ENCODE measurements at regions not wholly inside any gene's neighbourhood (a gene's known extent, or its start where the extent isn't known, plus 50 kb on each side); places are given as distances from the start of the nearest gene placed in this dataset.

GRCh38 chrX:46209768-46210167 is 335.5 kb downstream of the ZNF674 start:
- Histone ChIP-seq H2AFZ (ENCODE audit: low read depth, low read length) (no peak overlapping the region), H3K27ac (ENCODE audit: low read length) (no peak overlapping the region), H3K9ac (ENCODE audit: low read depth, low read length) (no peak overlapping the region), H3K27me3 (ENCODE audit: insufficient read depth, low read length, poor library complexity) (no peaks in the 10 kb centered on the region), H3K4me3 (ENCODE audit: low read depth in 1 of 2, low read length in 2 of 2) (no peak overlapping the region), H3K79me2 (ENCODE audit: insufficient read depth, low read length) (no peaks in the 10 kb centered on the region), H3K9me3 (ENCODE audit: insufficient read depth, low read length, severe bottlenecking) (no peaks in the 10 kb centered on the region), H3K36me3 (ENCODE audit: insufficient read depth, low read length) (no peaks in the 10 kb centered on the region), H3K4me1 (ENCODE audit: insufficient read depth, low read length) (peaks cover 28% of the 10 kb centered on the region), H3K4me2 (ENCODE audit: insufficient read depth, low read length) (no peak overlapping the region), H4K20me1 (ENCODE audit: insufficient read depth, low read length) (no peaks in the 10 kb centered on the region)
- DNase-seq (no peak), ATAC-seq (ENCODE audit: insufficient read depth, low read depth) (no peak)
- TF ChIP-seq, protein P1, sequence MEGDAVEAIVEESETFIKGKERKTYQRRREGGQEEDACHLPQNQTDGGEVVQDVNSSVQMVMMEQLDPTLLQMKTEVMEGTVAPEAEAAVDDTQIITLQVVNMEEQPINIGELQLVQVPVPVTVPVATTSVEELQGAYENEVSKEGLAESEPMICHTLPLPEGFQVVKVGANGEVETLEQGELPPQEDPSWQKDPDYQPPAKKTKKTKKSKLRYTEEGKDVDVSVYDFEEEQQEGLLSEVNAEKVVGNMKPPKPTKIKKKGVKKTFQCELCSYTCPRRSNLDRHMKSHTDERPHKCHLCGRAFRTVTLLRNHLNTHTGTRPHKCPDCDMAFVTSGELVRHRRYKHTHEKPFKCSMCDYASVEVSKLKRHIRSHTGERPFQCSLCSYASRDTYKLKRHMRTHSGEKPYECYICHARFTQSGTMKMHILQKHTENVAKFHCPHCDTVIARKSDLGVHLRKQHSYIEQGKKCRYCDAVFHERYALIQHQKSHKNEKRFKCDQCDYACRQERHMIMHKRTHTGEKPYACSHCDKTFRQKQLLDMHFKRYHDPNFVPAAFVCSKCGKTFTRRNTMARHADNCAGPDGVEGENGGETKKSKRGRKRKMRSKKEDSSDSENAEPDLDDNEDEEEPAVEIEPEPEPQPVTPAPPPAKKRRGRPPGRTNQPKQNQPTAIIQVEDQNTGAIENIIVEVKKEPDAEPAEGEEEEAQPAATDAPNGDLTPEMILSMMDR (IDR thresholded peaks at IDR 0.05; ENCODE audit: borderline replicate concordance, extremely low read depth, low read length, poor library complexity, severe bottlenecking), result no peak
- no peak for TF ChIP-seq EZH2 (IDR thresholded peaks at IDR 0.05; ENCODE audit: borderline replicate concordance, low read depth, low read length, severe bottlenecking)

DNA sequence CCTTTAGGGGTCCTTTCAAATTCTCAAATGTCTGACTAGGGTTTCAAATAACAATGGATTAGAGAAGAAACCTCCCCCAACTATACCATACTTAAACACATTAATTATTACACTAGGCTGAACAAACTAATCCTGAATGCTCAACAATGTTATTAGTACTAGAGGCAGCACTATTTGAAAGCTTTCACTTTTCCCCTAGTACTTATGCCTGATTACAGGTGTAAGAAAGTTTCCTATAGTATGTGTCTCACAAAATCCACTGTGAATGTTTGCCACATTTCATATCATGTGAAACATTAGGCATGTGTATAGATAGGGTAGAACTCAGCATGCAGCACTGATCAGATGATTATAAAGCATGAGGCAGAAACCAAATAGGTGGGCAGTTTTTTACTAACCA is 336.2 kb downstream of the ZNF674 start:
- no peaks in the 10 kb centered on the region for H4K20me1 ChIP-seq (ENCODE audit: insufficient read depth, low read length)
- H3K36me3 ChIP-seq (ENCODE audit: insufficient read depth, low read length), result no peaks in the 10 kb centered on the region
- H3K27me3 ChIP-seq (ENCODE audit: insufficient read depth, low read length, poor library complexity), result no peaks in the 10 kb centered on the region
- no peak for DNase-seq
- 0 out of 2 replicates have a peak overlapping the region, but pooled peaks have one; percentile 20 for H3K4me2 ChIP-seq (ENCODE audit: insufficient read depth, low read length)
- peaks cover 29% of the 10 kb centered on the region for H3K4me1 ChIP-seq (ENCODE audit: insufficient read depth, low read length)
- ATAC-seq (ENCODE audit: insufficient read depth, low read depth), result no peak
- H2AFZ ChIP-seq (ENCODE audit: low read depth, low read length), result no peak overlapping the region
- no peaks in the 10 kb centered on the region for H3K9me3 ChIP-seq (ENCODE audit: insufficient read depth, low read length, severe bottlenecking)
- H3K27ac ChIP-seq (ENCODE audit: low read length), result no peak overlapping the region
- H3K9ac ChIP-seq (ENCODE audit: low read depth, low read length), result no peak overlapping the region
- no peak overlapping the region for H3K4me3 ChIP-seq (ENCODE audit: low read depth in 1 of 2, low read length in 2 of 2)
- no peak for TF ChIP-seq EZH2 (IDR thresholded peaks at IDR 0.05; ENCODE audit: borderline replicate concordance, low read depth, low read length, severe bottlenecking)
- TF ChIP-seq, protein P1 (IDR thresholded peaks at IDR 0.05; ENCODE audit: borderline replicate concordance, extremely low read depth, low read length, poor library complexity, severe bottlenecking), result no peak
- H3K79me2 ChIP-seq (ENCODE audit: insufficient read depth, low read length), result no peaks in the 10 kb centered on the region

DNA sequence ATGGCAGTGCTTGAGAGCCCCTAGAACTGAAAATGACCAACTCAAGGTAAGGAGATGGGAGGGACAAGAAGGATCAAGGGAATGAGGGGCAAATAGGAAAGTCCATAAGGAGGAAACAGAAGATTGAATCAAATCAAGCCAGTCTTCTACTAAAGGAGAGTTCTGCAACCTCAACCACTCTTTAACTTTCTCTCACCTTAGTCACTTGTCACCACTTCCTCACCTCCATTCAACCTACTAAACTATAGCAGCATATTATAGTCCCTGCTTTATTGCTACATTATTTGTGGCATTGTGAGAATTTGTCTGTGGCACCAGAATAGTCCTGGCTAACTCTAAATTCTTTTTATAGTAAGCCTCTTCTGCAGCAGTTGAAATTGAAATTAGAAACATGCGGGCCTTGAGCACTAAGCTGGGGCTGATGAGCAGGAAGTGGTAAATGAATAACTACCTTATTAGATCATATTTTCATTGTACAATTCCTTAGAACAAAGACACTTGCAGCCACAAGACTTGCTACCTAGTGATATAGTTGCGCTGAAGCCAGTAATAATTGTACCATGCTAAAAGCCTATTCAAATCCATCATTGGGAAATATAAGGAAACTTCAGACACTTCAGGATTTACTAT is 336.9 kb downstream of the ZNF674 start:
- ATAC-seq (ENCODE audit: insufficient read depth, low read depth) (peak; percentile 91), DNase-seq (peak; percentile 39)
- no peaks in the 10 kb centered on the region for H3K27me3 ChIP-seq (ENCODE audit: insufficient read depth, low read length, poor library complexity)
- TF ChIP-seq, protein P1 (IDR thresholded peaks at IDR 0.05; ENCODE audit: borderline replicate concordance, extremely low read depth, low read length, poor library complexity, severe bottlenecking), result no peak
- no peak for TF ChIP-seq EZH2 (IDR thresholded peaks at IDR 0.05; ENCODE audit: borderline replicate concordance, low read depth, low read length, severe bottlenecking)
- H3K4me2 ChIP-seq (ENCODE audit: insufficient read depth, low read length), result 0 out of 2 replicates have a peak overlapping the region, but pooled peaks have one; percentile 20
- no peak overlapping the region for H2AFZ ChIP-seq (ENCODE audit: low read depth, low read length)
- peak overlapping the region; percentile 59; the same call in 1 of the 2 replicates for H3K27ac ChIP-seq (ENCODE audit: low read length)
- H3K79me2 ChIP-seq (ENCODE audit: insufficient read depth, low read length), result no peaks in the 10 kb centered on the region
- no peaks in the 10 kb centered on the region for H4K20me1 ChIP-seq (ENCODE audit: insufficient read depth, low read length)
- no peaks in the 10 kb centered on the region for H3K9me3 ChIP-seq (ENCODE audit: insufficient read depth, low read length, severe bottlenecking)
- no peak overlapping the region; the same call in 1 of the 2 replicates for H3K9ac ChIP-seq (ENCODE audit: low read depth, low read length)
- H3K4me3 ChIP-seq (ENCODE audit: low read depth in 1 of 2, low read length in 2 of 2), result no peak overlapping the region
- H3K36me3 ChIP-seq (ENCODE audit: insufficient read depth, low read length), result no peaks in the 10 kb centered on the region
- peaks cover 36% of the 10 kb centered on the region for H3K4me1 ChIP-seq (ENCODE audit: insufficient read depth, low read length)
